ENCODE measurements at regions not wholly inside any gene's neighbourhood (a gene's known extent, or its start where the extent isn't known, plus 50 kb on each side); places are given as distances from the start of the nearest gene placed in this dataset.

DNA sequence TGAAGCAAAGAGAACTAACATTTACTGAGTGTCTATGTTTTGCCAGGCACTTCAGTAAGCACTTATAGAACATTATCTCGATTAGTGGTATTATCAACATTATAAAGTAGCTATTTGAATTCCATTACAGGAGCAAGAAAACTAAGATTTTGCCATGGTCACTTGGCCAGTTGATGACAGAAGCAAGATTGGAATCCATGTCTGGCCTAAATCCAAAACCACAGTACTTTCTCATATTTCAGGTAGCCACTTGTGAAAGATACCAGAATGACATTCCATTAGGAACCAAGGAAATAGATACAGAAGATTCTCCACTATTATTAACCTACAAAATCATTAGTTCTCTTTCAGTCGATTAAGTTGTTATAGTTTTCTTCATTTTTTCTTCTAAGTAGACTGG, 691.0 kb upstream of the API5 start:
- Histone ChIP-seq H3K36me3 (ENCODE audit: control insufficient read depth, insufficient read depth, low read length) (no peaks in the 10 kb centered on the region), H3K4me1 (ENCODE audit: control insufficient read depth, insufficient read depth, low read length) (no peaks in the 10 kb centered on the region), H3K27ac (ENCODE audit: low read length) (no peak overlapping the region), H3K9me3 (replicated peaks; ENCODE audit: control insufficient read depth, low read depth, low read length) (no peaks in the 10 kb centered on the region), H3K27me3 (ENCODE audit: control insufficient read depth, insufficient read depth, low read length) (no peaks in the 10 kb centered on the region), H3K4me3 (ENCODE audit: low read length) (no peak overlapping the region)
- DNase-seq: no peak
- no CpG with 5 or more reads among the region's 2 CpGs for WGBS (ENCODE audit: insufficient coverage)

DNA sequence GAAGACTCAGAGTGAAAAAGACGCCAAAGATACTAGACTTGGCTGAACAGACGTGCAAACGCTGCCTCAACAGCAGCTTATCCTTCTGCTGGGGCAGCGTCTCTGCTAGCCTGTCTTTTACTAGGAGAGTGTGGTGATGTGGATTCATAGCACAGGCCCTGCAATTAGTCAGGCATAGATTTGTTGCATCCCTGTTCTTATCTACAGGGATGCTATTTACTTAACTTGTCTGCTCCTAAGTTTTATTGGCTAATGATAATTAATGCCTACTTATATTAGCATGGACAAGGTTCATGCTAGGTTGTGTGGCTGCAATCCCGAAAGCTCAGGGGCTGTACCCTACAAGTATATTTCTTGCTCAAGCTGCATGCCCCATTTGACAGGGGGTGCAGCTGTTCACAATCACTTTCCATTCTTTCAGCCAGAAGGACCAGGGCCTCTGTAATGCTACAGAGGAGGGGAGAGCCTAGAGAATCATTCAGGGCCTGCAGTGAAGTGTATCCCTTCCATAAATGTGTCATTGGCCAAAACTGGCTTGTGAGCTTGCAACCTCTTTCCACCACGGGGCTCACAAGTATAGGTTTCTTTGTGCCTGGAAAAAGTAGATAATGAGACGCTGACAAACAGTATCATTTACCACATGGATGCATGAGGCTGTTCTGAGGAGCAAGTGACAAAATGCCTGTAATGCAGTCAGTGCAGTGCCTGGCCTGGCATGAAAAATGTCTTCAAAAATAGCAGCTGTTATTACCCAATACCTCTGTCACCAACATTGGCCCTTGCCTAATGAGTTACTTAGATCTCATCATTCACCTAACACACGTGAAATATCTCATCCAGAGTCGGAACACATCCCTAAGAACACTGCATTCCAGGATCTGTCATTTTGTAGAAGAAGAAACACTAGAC, 685.8 kb upstream of the API5 start:
- H3K27ac ChIP-seq (ENCODE audit: low read length): no peak overlapping the region
- no peaks in the 10 kb centered on the region for H3K36me3 ChIP-seq (ENCODE audit: control insufficient read depth, insufficient read depth, low read length)
- DNase-seq: no peak
- no peak overlapping the region for H3K4me3 ChIP-seq (ENCODE audit: low read length)
- H3K9me3 ChIP-seq (replicated peaks; ENCODE audit: control insufficient read depth, low read depth, low read length): no peaks in the 10 kb centered on the region
- 63% methylated on average over 2 of the region's 9 CpGs for WGBS (ENCODE audit: insufficient coverage)
- H3K4me1 ChIP-seq (ENCODE audit: control insufficient read depth, insufficient read depth, low read length): no peaks in the 10 kb centered on the region
- no peaks in the 10 kb centered on the region for H3K27me3 ChIP-seq (ENCODE audit: control insufficient read depth, insufficient read depth, low read length)

GRCh38 chr11:42631220-42631843, 680.5 kb upstream of the API5 start:
- WGBS (ENCODE audit: insufficient coverage): no CpG with 5 or more reads among the region's 2 CpGs
- Histone ChIP-seq H3K4me1 (ENCODE audit: control insufficient read depth, insufficient read depth, low read length) (no peaks in the 10 kb centered on the region), H3K27ac (ENCODE audit: low read length) (no peak overlapping the region), H3K27me3 (ENCODE audit: control insufficient read depth, insufficient read depth, low read length) (no peaks in the 10 kb centered on the region), H3K9me3 (replicated peaks; ENCODE audit: control insufficient read depth, low read depth, low read length) (no peaks in the 10 kb centered on the region), H3K36me3 (ENCODE audit: control insufficient read depth, insufficient read depth, low read length) (no peaks in the 10 kb centered on the region), H3K4me3 (ENCODE audit: low read length) (no peak overlapping the region)
- DNase-seq: peak; percentile 50

GRCh38 chr11:42646959-42647358, 664.8 kb upstream of the API5 start:
- no peak for DNase-seq
- Histone ChIP-seq H3K9me3 (replicated peaks; ENCODE audit: control insufficient read depth, low read depth, low read length) (no peaks in the 10 kb centered on the region), H3K4me3 (ENCODE audit: low read length) (no peak overlapping the region), H3K27me3 (ENCODE audit: control insufficient read depth, insufficient read depth, low read length) (no peaks in the 10 kb centered on the region), H3K36me3 (ENCODE audit: control insufficient read depth, insufficient read depth, low read length) (no peaks in the 10 kb centered on the region), H3K27ac (ENCODE audit: low read length) (no peak overlapping the region), H3K4me1 (ENCODE audit: control insufficient read depth, insufficient read depth, low read length) (no peaks in the 10 kb centered on the region)
- WGBS (ENCODE audit: insufficient coverage): no CpG with 5 or more reads among the region's 1 CpG

DNA sequence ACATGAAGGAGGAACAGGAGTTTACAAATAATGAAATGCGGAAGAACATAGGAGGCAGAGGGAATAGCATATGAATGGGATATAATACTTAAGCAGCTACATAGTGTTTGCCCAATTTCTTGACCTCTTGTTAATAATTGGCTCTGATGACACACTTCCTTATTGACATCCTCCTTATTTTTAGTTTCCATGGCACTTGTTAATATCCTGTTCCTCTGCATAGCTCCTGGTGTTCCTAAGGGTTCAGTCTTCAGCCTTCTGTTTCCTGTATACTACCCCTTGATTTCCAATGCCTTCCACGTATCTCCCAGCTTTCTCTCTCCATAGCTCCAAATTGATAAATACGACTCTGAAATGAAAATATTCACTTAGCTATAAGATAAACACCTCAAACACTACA, 663.8 kb upstream of the API5 start:
- DNase-seq: no peak
- Histone ChIP-seq H3K9me3 (replicated peaks; ENCODE audit: control insufficient read depth, low read depth, low read length) (no peaks in the 10 kb centered on the region), H3K4me3 (ENCODE audit: low read length) (no peak overlapping the region), H3K36me3 (ENCODE audit: control insufficient read depth, insufficient read depth, low read length) (no peaks in the 10 kb centered on the region), H3K4me1 (ENCODE audit: control insufficient read depth, insufficient read depth, low read length) (no peaks in the 10 kb centered on the region), H3K27ac (ENCODE audit: low read length) (peak overlapping the region; percentile 29), H3K27me3 (ENCODE audit: control insufficient read depth, insufficient read depth, low read length) (no peaks in the 10 kb centered on the region)
- 50% methylated on average over 2 of the region's 3 CpGs for WGBS (ENCODE audit: insufficient coverage)

GRCh38 chr11:42651621-42652020, 660.2 kb upstream of the API5 start:
- no peak overlapping the region for H3K27ac ChIP-seq (ENCODE audit: low read length)
- no peaks in the 10 kb centered on the region for H3K9me3 ChIP-seq (replicated peaks; ENCODE audit: control insufficient read depth, low read depth, low read length)
- no peaks in the 10 kb centered on the region for H3K36me3 ChIP-seq (ENCODE audit: control insufficient read depth, insufficient read depth, low read length)
- no peak for DNase-seq
- no peaks in the 10 kb centered on the region for H3K4me1 ChIP-seq (ENCODE audit: control insufficient read depth, insufficient read depth, low read length)
- H3K4me3 ChIP-seq (ENCODE audit: low read length): no peak overlapping the region
- H3K27me3 ChIP-seq (ENCODE audit: control insufficient read depth, insufficient read depth, low read length): no peaks in the 10 kb centered on the region

GRCh38 chr11:42657169-42657568, 654.6 kb upstream of the API5 start:
- Histone ChIP-seq H3K27me3 (ENCODE audit: control insufficient read depth, insufficient read depth, low read length) (no peaks in the 10 kb centered on the region), H3K4me1 (ENCODE audit: control insufficient read depth, insufficient read depth, low read length) (no peaks in the 10 kb centered on the region), H3K27ac (ENCODE audit: low read length) (no peak overlapping the region), H3K36me3 (ENCODE audit: control insufficient read depth, insufficient read depth, low read length) (no peaks in the 10 kb centered on the region), H3K9me3 (replicated peaks; ENCODE audit: control insufficient read depth, low read depth, low read length) (no peaks in the 10 kb centered on the region), H3K4me3 (ENCODE audit: low read length) (no peak overlapping the region)
- 51% methylated on average over 3 of the region's 3 CpGs for WGBS (ENCODE audit: insufficient coverage)
- DNase-seq: no peak

GRCh38 chr11:42661942-42662341, 649.9 kb upstream of the API5 start:
- H3K4me1 ChIP-seq (ENCODE audit: control insufficient read depth, insufficient read depth, low read length): no peaks in the 10 kb centered on the region
- no peak overlapping the region for H3K27ac ChIP-seq (ENCODE audit: low read length)
- WGBS (ENCODE audit: insufficient coverage): no CpG with 5 or more reads among the region's 2 CpGs
- no peaks in the 10 kb centered on the region for H3K9me3 ChIP-seq (replicated peaks; ENCODE audit: control insufficient read depth, low read depth, low read length)
- H3K4me3 ChIP-seq (ENCODE audit: low read length): no peak overlapping the region
- H3K36me3 ChIP-seq (ENCODE audit: control insufficient read depth, insufficient read depth, low read length): no peaks in the 10 kb centered on the region
- no peaks in the 10 kb centered on the region for H3K27me3 ChIP-seq (ENCODE audit: control insufficient read depth, insufficient read depth, low read length)
- no peak for DNase-seq

DNA sequence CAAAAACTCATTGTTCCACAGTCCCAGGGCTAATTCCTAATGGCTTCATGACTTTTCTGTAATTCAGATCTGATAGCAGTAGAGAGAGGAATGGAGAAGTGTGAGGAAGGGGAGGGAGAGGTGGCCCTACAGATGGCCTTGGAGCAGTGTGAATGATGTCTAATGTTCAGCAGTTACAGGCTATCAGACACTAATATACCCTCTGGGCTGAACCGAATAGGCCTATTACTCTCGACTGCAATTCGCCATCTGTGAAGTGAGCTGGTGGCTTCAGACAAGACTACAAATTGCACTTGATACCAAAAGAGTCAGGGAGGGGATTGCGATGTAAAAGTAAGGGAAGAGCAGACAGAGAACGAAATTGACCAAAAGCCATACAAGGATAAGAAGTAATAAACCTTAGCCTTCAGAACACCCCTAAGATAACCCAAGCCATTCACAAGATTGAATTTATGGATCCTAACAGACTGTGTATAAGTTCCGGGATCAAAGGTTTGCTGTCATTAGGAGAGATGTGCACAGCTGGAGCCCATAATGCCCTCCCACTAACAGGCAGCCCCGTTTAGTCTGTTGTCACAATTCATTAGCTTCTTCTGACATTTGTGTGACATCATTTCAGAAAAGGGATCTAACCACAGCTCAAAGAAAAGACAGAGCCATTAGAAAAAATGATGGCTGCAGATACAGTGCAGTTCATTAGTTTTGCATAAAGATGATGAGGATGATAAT, 642.4 kb upstream of the API5 start:
- no peak overlapping the region for H3K4me3 ChIP-seq (ENCODE audit: low read length)
- H3K36me3 ChIP-seq (ENCODE audit: control insufficient read depth, insufficient read depth, low read length): no peaks in the 10 kb centered on the region
- no peaks in the 10 kb centered on the region for H3K27me3 ChIP-seq (ENCODE audit: control insufficient read depth, insufficient read depth, low read length)
- 50% methylated on average over 2 of the region's 7 CpGs for WGBS (ENCODE audit: insufficient coverage)
- H3K4me1 ChIP-seq (ENCODE audit: control insufficient read depth, insufficient read depth, low read length): no peaks in the 10 kb centered on the region
- H3K27ac ChIP-seq (ENCODE audit: low read length): no peak overlapping the region
- DNase-seq: no peak
- H3K9me3 ChIP-seq (replicated peaks; ENCODE audit: control insufficient read depth, low read depth, low read length): peaks cover 6% of the 10 kb centered on the region

- Histone ChIP-seq H3K27me3 (ENCODE audit: control insufficient read depth, insufficient read depth, low read length) (no peaks in the 10 kb centered on the region), H3K27ac (ENCODE audit: low read length) (peak overlapping the region; percentile 7), H3K4me3 (ENCODE audit: low read length) (no peak overlapping the region), H3K36me3 (ENCODE audit: control insufficient read depth, insufficient read depth, low read length) (no peaks in the 10 kb centered on the region), H3K9me3 (replicated peaks; ENCODE audit: control insufficient read depth, low read depth, low read length) (peaks cover 6% of the 10 kb centered on the region), H3K4me1 (ENCODE audit: control insufficient read depth, insufficient read depth, low read length) (no peaks in the 10 kb centered on the region)
- peak; percentile 89 for DNase-seq
- WGBS (ENCODE audit: insufficient coverage): no CpG with 5 or more reads among the region's 2 CpGs
Observed at GRCh38 chr11:42674436-42674835, 637.4 kb upstream of the API5 start.

All from muscle of leg (tissue), 3 donors.